GM12892 (cell line): ENCODE measurements at regions not wholly inside any gene's neighbourhood (a gene's known extent, or its start where the extent isn't known, plus 50 kb on each side); places are given as distances from the start of the nearest gene placed in this dataset.
"Not testable (repeated sequence)": the region's sequence is repeated elsewhere in the genome, so short reads cannot be mapped to it uniquely, and the experiment has no call there.

ENCODE experiments used
- POLR2A ChIP-seq: IDR thresholded peaks from 2 replicates; pipeline ENCODE4 v1.6.1; 2011; ENCODE audit warnings: low read depth, low read length, control low read depth
- POLR2AphosphoS5 ChIP-seq: IDR thresholded peaks from 2 replicates; pipeline ENCODE4 v1.6.1; 2011; ENCODE audit warnings: low read depth, low read length, control low read depth

- TF ChIP-seq POLR2AphosphoS5, POLR2A: not testable (repeated sequence)
Measured at GRCh38 chr2:144758196-144758595, 238.3 kb upstream of the ZEB2 start.
